ENCODE measurements at regions not wholly inside any gene's neighbourhood (a gene's known extent, or its start where the extent isn't known, plus 50 kb on each side); places are given as distances from the start of the nearest gene placed in this dataset.

DNA sequence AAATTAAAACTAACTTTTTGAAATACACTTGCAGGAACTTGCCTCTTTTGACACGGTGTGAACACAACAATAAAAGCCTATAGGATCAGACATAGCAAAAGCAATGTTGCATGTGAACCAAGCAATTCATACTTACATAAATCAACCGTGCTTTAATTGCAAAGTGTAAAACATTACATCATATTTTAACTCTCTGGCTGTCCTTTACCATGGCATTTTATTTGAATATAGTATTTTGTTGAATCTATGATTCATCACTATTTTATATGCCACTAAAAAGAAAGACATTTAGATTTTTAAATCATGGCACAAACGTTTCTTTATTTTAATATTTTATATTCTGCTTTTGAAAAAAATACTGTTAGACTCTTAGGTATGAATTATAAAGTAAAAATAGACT, 757.0 kb upstream of the KCND2 start:
- Histone ChIP-seq H3K4me3 (no peak overlapping the region), H3K27ac (no peak overlapping the region), H3K36me3 (no peaks in the 10 kb centered on the region), H3K27me3 (no peaks in the 10 kb centered on the region), H3K9me3 (no peaks in the 10 kb centered on the region), H3K4me1 (no peaks in the 10 kb centered on the region)
- FAIRE-seq: peak; percentile 57
- no peak for ATAC-seq
- DNase-seq: no peak
- TF ChIP-seq, protein P1, sequence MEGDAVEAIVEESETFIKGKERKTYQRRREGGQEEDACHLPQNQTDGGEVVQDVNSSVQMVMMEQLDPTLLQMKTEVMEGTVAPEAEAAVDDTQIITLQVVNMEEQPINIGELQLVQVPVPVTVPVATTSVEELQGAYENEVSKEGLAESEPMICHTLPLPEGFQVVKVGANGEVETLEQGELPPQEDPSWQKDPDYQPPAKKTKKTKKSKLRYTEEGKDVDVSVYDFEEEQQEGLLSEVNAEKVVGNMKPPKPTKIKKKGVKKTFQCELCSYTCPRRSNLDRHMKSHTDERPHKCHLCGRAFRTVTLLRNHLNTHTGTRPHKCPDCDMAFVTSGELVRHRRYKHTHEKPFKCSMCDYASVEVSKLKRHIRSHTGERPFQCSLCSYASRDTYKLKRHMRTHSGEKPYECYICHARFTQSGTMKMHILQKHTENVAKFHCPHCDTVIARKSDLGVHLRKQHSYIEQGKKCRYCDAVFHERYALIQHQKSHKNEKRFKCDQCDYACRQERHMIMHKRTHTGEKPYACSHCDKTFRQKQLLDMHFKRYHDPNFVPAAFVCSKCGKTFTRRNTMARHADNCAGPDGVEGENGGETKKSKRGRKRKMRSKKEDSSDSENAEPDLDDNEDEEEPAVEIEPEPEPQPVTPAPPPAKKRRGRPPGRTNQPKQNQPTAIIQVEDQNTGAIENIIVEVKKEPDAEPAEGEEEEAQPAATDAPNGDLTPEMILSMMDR (IDR thresholded peaks at IDR 0.05): no peak
- intact Hi-C loops (cut with DNase I): no loop called here
- 38 to 51% methylated on average over 3 of the region's 3 CpGs for WGBS, 2 donors

DNA sequence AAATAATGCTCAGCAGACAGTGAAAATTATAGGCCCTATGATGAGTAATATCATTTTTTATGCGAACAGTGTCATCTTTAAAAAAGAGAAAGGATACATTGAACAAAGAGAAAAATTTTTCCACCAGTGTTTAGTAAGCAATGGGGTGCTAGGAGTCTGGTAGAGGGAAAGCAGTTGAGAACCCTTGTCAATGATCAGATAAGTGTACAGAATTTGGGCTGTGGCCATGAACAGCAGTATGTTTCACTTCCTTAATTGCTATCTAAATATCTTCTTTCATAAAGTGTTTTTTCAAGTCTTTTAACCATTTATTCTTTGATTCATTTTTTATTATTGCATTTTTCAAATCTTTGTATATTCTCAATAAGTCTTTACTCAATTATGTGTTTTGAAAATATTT, 750.7 kb upstream of the KCND2 start:
- H3K27me3 ChIP-seq: no peaks in the 10 kb centered on the region
- FAIRE-seq (no peak), ATAC-seq (no peak), DNase-seq (no peak)
- TF ChIP-seq, protein P1 (IDR thresholded peaks at IDR 0.05): no peak
- no peak overlapping the region for H3K27ac ChIP-seq
- WGBS, 2 donors: 80 to 86% methylated on average over 1 of the region's 1 CpG
- no peaks in the 10 kb centered on the region for H3K4me1 ChIP-seq
- H3K9me3 ChIP-seq: no peaks in the 10 kb centered on the region
- no peak overlapping the region for H3K4me3 ChIP-seq
- no peaks in the 10 kb centered on the region for H3K36me3 ChIP-seq
- intact Hi-C loops (cut with DNase I): no loop called here

DNA sequence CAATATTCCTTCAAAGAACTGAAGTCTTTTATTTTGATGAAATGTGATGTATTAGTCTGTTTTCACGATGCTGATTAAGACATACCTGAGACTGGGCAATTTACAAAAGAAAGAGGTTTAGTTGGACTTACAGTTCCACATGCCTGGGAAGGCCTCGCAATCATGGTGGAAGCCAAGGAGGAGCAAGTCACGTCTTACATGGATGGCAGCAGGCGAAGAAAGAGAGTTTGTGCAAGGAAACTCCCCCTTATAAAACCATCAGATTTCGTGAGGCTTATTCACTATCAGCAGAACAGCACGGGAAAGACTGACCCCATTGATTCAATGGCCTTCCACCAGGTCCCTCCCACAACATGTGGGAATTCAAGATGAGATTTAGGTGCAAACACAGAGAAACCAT, 750.3 kb upstream of the KCND2 start:
- WGBS, 2 donors: 65 to 71% methylated on average over 6 of the region's 6 CpGs
- TF ChIP-seq, protein P1 (IDR thresholded peaks at IDR 0.05): no peak
- Histone ChIP-seq H3K27ac (no peak overlapping the region), H3K4me1 (no peaks in the 10 kb centered on the region), H3K27me3 (no peaks in the 10 kb centered on the region), H3K4me3 (no peak overlapping the region), H3K36me3 (no peaks in the 10 kb centered on the region), H3K9me3 (no peaks in the 10 kb centered on the region)
- no peak for FAIRE-seq
- no peak for DNase-seq
- no peak for ATAC-seq
- intact Hi-C loops (cut with DNase I): no loop called here

DNA sequence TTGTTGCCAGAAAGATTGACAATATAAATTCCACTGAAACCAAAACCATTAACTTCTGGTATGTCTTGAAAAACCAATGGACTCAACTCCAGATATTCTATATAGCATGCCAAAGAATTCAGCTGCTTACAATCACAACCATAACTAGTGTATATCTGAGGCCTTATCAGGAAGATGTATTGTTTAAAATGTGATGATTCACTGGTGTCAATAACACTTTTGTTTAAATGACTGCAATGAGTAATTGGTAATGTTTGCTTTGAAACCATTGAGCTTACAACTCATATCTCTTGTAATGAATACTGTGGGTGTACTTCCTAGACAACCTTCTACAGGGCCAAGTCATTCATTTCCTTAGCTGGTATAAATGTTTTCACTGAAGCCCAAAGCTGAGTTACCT, 727.9 kb upstream of the KCND2 start:
- Histone ChIP-seq H3K36me3 (no peaks in the 10 kb centered on the region), H3K4me3 (no peak overlapping the region), H3K9me3 (no peaks in the 10 kb centered on the region), H3K4me1 (no peaks in the 10 kb centered on the region), H3K27me3 (no peaks in the 10 kb centered on the region), H3K27ac (no peak overlapping the region)
- FAIRE-seq: no peak
- no peak for ATAC-seq
- TF ChIP-seq, protein P1 (IDR thresholded peaks at IDR 0.05): no peak
- intact Hi-C loops (cut with DNase I): no loop called here
- DNase-seq: no peak

DNA sequence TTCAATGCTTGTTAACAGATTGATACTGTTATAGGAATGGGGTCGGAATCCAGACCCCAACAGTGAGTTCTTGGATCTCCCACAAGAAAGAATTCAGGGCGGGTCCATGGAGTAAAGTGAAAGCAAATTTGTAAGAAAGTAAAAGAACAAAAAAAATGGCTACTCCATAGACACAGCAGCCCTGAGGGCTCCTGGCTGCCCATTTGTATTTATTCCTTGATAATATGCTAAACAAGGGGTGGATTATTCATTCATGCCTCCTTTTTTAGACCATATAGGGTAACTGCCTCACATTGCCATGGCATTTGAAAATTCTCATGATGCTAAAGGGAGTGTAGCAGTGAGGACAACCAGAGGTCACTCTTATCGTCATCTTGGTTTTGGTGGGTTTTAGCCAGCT, 717.2 kb upstream of the KCND2 start:
- Histone ChIP-seq H3K36me3 (no peaks in the 10 kb centered on the region), H3K27me3 (no peaks in the 10 kb centered on the region), H3K4me1 (no peaks in the 10 kb centered on the region), H3K27ac (no peak overlapping the region), H3K4me3 (no peak overlapping the region), H3K9me3 (no peaks in the 10 kb centered on the region)
- FAIRE-seq: no peak
- no peak for ATAC-seq
- DNase-seq: no peak
- intact Hi-C loops (cut with DNase I): no loop called here
- TF ChIP-seq, protein P1 (IDR thresholded peaks at IDR 0.05): no peak
- WGBS, 2 donors: 65 to 72% methylated on average over 3 of the region's 3 CpGs
